ENCODE measurements at regions not wholly inside any gene's neighbourhood (a gene's known extent, or its start where the extent isn't known, plus 50 kb on each side); places are given as distances from the start of the nearest gene placed in this dataset.

DNA sequence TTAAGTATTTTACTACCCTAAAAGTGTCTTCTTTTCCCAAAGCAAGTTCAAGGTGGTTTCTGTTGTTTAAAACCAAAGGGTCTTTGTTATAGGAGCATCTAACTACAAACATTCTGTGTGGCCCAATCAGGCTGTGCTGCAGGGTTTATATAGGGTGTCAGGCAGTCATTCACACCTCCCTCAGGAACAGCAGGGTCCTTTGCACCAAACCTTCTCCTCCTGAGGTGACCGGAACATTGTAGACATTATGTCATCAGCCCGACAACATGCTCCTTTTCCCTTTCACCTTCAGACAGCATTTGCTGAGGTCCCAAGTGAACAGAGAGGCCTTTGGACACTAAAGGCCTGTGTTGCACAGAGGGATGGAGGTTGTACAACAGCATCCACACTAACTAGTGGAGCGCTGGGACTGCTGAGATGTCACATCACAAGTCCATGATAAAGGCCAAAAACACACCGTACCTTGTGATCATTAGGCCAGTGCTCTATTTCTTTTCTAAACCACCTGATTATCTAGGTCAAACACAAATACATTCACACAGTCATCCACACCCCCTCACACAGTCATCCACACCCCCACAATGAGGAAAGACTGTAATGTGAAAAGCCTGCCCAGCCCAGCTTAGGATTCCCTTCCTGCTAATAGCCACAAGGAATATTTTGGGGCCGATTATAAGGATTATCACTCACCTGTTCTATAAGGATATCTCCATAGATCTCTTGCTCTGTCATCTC lies 123.8 kb upstream of the VLDLR start:
- peaks cover 7% of the 10 kb centered on the region for H3K4me1 ChIP-seq (ENCODE audit: insufficient read depth)
- H3K36me3 ChIP-seq (ENCODE audit: insufficient read depth) = 0 out of 2 replicates have a peak, but pooled peaks cover 3% of the 10 kb centered on the region
- H3F3A ChIP-seq (replicated peaks; ENCODE audit: low read depth) = no peaks in the 10 kb centered on the region
- ATAC-seq = no peak
- no peaks in the 10 kb centered on the region for H3K27me3 ChIP-seq (ENCODE audit: insufficient read depth)
- no peaks in the 10 kb centered on the region for H3K79me2 ChIP-seq (replicated peaks; ENCODE audit: insufficient read depth)
- H3K4me3 ChIP-seq = no peak overlapping the region
- no peaks in the 10 kb centered on the region for H4K20me1 ChIP-seq (replicated peaks; ENCODE audit: insufficient read depth)
- Mint-ChIP-seq H3K36me3 (ENCODE audit: low read depth) (peaks cover 11% of the 10 kb centered on the region), H3K4me1 (peaks cover 19% of the 10 kb centered on the region), H3K27ac (no peak overlapping the region), H3K27me3 (ENCODE audit: insufficient read depth, low read depth, poor library complexity) (no peaks in the 10 kb centered on the region), H3K9me3 (no peaks in the 10 kb centered on the region), H3K4me3 (no peak overlapping the region)
- H3K4me2 ChIP-seq = no peak overlapping the region
- H2AFZ ChIP-seq = no peak overlapping the region
- TF ChIP-seq, protein P1, sequence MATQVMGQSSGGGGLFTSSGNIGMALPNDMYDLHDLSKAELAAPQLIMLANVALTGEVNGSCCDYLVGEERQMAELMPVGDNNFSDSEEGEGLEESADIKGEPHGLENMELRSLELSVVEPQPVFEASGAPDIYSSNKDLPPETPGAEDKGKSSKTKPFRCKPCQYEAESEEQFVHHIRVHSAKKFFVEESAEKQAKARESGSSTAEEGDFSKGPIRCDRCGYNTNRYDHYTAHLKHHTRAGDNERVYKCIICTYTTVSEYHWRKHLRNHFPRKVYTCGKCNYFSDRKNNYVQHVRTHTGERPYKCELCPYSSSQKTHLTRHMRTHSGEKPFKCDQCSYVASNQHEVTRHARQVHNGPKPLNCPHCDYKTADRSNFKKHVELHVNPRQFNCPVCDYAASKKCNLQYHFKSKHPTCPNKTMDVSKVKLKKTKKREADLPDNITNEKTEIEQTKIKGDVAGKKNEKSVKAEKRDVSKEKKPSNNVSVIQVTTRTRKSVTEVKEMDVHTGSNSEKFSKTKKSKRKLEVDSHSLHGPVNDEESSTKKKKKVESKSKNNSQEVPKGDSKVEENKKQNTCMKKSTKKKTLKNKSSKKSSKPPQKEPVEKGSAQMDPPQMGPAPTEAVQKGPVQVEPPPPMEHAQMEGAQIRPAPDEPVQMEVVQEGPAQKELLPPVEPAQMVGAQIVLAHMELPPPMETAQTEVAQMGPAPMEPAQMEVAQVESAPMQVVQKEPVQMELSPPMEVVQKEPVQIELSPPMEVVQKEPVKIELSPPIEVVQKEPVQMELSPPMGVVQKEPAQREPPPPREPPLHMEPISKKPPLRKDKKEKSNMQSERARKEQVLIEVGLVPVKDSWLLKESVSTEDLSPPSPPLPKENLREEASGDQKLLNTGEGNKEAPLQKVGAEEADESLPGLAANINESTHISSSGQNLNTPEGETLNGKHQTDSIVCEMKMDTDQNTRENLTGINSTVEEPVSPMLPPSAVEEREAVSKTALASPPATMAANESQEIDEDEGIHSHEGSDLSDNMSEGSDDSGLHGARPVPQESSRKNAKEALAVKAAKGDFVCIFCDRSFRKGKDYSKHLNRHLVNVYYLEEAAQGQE (IDR thresholded peaks at IDR 0.05; ENCODE audit: unreplicated experiment) = no peak
- TF ChIP-seq ZNF331 (CRISPR knock-in tag; IDR thresholded peaks at IDR 0.05; ENCODE audit: low read depth) (no peak), NANOG (IDR thresholded peaks at IDR 0.05; ENCODE audit: borderline replicate concordance) (no peak), CREB1 (CRISPR knock-in tag; IDR thresholded peaks at IDR 0.05; ENCODE audit: low read depth) (no peak), ZNF114 (CRISPR knock-in tag; IDR thresholded peaks at IDR 0.05) (no peak), STAT1 (IDR thresholded peaks at IDR 0.05; ENCODE audit: unreplicated experiment) (no peak), EZH2phosphoT487 (IDR thresholded peaks at IDR 0.05; ENCODE audit: unreplicated experiment) (no peak)
- TF ChIP-seq, protein P2, sequence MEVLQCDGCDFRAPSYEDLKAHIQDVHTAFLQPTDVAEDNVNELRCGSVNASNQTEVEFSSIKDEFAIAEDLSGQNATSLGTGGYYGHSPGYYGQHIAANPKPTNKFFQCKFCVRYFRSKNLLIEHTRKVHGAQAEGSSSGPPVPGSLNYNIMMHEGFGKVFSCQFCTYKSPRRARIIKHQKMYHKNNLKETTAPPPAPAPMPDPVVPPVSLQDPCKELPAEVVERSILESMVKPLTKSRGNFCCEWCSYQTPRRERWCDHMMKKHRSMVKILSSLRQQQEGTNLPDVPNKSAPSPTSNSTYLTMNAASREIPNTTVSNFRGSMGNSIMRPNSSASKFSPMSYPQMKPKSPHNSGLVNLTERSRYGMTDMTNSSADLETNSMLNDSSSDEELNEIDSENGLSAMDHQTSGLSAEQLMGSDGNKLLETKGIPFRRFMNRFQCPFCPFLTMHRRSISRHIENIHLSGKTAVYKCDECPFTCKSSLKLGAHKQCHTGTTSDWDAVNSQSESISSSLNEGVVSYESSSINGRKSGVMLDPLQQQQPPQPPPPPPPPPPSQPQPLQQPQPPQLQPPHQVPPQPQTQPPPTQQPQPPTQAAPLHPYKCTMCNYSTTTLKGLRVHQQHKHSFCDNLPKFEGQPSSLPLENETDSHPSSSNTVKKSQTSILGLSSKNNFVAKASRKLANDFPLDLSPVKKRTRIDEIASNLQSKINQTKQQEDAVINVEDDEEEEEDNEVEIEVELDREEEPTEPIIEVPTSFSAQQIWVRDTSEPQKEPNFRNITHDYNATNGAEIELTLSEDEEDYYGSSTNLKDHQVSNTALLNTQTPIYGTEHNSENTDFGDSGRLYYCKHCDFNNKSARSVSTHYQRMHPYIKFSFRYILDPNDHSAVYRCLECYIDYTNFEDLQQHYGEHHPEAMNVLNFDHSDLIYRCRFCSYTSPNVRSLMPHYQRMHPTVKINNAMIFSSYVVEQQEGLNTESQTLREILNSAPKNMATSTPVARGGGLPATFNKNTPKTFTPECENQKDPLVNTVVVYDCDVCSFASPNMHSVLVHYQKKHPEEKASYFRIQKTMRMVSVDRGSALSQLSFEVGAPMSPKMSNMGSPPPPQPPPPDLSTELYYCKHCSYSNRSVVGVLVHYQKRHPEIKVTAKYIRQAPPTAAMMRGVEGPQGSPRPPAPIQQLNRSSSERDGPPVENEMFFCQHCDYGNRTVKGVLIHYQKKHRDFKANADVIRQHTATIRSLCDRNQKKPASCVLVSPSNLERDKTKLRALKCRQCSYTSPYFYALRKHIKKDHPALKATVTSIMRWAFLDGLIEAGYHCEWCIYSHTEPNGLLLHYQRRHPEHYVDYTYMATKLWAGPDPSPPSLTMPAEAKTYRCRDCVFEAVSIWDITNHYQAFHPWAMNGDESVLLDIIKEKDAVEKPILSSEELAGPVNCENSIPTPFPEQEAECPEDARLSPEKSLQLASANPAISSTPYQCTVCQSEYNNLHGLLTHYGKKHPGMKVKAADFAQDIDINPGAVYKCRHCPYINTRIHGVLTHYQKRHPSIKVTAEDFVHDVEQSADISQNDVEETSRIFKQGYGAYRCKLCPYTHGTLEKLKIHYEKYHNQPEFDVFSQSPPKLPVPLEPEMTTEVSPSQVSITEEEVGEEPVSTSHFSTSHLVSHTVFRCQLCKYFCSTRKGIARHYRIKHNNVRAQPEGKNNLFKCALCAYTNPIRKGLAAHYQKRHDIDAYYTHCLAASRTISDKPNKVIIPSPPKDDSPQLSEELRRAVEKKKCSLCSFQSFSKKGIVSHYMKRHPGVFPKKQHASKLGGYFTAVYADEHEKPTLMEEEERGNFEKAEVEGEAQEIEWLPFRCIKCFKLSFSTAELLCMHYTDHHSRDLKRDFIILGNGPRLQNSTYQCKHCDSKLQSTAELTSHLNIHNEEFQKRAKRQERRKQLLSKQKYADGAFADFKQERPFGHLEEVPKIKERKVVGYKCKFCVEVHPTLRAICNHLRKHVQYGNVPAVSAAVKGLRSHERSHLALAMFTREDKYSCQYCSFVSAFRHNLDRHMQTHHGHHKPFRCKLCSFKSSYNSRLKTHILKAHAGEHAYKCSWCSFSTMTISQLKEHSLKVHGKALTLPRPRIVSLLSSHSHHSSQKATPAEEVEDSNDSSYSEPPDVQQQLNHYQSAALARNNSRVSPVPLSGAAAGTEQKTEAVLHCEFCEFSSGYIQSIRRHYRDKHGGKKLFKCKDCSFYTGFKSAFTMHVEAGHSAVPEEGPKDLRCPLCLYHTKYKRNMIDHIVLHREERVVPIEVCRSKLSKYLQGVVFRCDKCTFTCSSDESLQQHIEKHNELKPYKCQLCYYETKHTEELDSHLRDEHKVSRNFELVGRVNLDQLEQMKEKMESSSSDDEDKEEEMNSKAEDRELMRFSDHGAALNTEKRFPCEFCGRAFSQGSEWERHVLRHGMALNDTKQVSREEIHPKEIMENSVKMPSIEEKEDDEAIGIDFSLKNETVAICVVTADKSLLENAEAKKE (CRISPR knock-in tag; IDR thresholded peaks at IDR 0.05) = no peak
- H3K9me2 ChIP-seq (ENCODE audit: insufficient read depth) = peaks cover 4% of the 10 kb centered on the region
- no peak overlapping the region for H3K27ac ChIP-seq (ENCODE audit: low read depth)
- no peak for DNase-seq (ENCODE audit: low spot score)
